Upper lobe of right lung (tissue), 1 donor: ENCODE measurements at regions not wholly inside any gene's neighbourhood (a gene's known extent, or its start where the extent isn't known, plus 50 kb on each side); places are given as distances from the start of the nearest gene placed in this dataset.

Experiments used
- ATAC-seq: fragments of 200-7000 bp; cut with Tn5 transposase; one replicate; pipeline ENCODE4 v1.9.1; 2020; ENCODE audit warnings: mild to moderate bottlenecking, moderate library complexity
- DNase-seq: peaks from one replicate; pipeline ENCODE4 v3.0.0-alpha.2; 2020
- H3K27ac ChIP-seq: fragments of 200-600 bp; one replicate; pipeline ENCODE4 v1.8.0; 2022
- H3K27me3 ChIP-seq: fragments of 200-600 bp; one replicate; pipeline ENCODE4 v1.8.0; 2022; ENCODE audit warnings: mild to moderate bottlenecking
- H3K36me3 ChIP-seq: fragments of 200-600 bp; one replicate; pipeline ENCODE4 v1.8.0; 2022
- H3K4me1 ChIP-seq: fragments of 200-600 bp; one replicate; pipeline ENCODE4 v1.8.0; 2022
- H3K4me3 ChIP-seq: fragments of 200-600 bp; one replicate; pipeline ENCODE4 v1.8.0; 2022; ENCODE audit warnings: mild to moderate bottlenecking
- H3K9me3 ChIP-seq: fragments of 200-600 bp; one replicate; pipeline ENCODE4 v1.8.0; 2022
- CTCF ChIP-seq: fragments of 200-600 bp; IDR thresholded peaks from one replicate; pipeline ENCODE4 v1.8.0; 2022; ENCODE audit warnings: antibody characterized with exemption
- intact Hi-C: fragments of 100-400 bp; cut with DNase I; formaldehyde crosslinking; loops from one replicate; pipeline ENCODE4 v1.11.0; 2022
- donor health status: DM: no; HTN: yes; CAD: no; lungs with severe emphysema.

- TF ChIP-seq CTCF, result no peak
- Histone ChIP-seq H3K27ac (no peak overlapping the region), H3K4me1 (no peaks in the 10 kb centered on the region), H3K36me3 (no peaks in the 10 kb centered on the region), H3K27me3 (no peaks in the 10 kb centered on the region), H3K4me3 (no peak overlapping the region), H3K9me3 (no peaks in the 10 kb centered on the region)
- intact Hi-C loops, result no loop called here
- ATAC-seq, result no peak
- DNase-seq, result no peak
These were observed 148.5 kb downstream of the GDAP2 start for GRCh38 chr1:117780687-117781475.

- TF ChIP-seq CTCF, result no peak
- intact Hi-C loops, result no loop called here
- Histone ChIP-seq H3K27me3 (no peaks in the 10 kb centered on the region), H3K4me1 (no peaks in the 10 kb centered on the region), H3K27ac (no peak overlapping the region), H3K9me3 (no peaks in the 10 kb centered on the region), H3K36me3 (no peaks in the 10 kb centered on the region), H3K4me3 (no peak overlapping the region)
- ATAC-seq, result no peak
- no peak for DNase-seq
These were observed 147.4 kb downstream of the GDAP2 start for GRCh38 chr1:117782056-117782455.

GRCh38 chr1:117783606-117784396, 145.6 kb downstream of the GDAP2 start:
- intact Hi-C loops, result no loop called here
- no peak overlapping the region for H3K4me3 ChIP-seq
- H3K9me3 ChIP-seq, result no peaks in the 10 kb centered on the region
- ATAC-seq, result no peak
- H3K36me3 ChIP-seq, result no peaks in the 10 kb centered on the region
- no peak for TF ChIP-seq CTCF
- H3K27ac ChIP-seq, result no peak overlapping the region
- DNase-seq, result no peak
- no peaks in the 10 kb centered on the region for H3K27me3 ChIP-seq
- no peaks in the 10 kb centered on the region for H3K4me1 ChIP-seq

GRCh38 chr1:117788014-117788413, 141.4 kb downstream of the GDAP2 start:
- Histone ChIP-seq H3K36me3 (no peaks in the 10 kb centered on the region), H3K4me3 (no peak overlapping the region), H3K27me3 (no peaks in the 10 kb centered on the region), H3K4me1 (no peaks in the 10 kb centered on the region), H3K27ac (no peak overlapping the region), H3K9me3 (no peaks in the 10 kb centered on the region)
- TF ChIP-seq CTCF, result no peak
- intact Hi-C loops, result no loop called here
- no peak for ATAC-seq
- no peak for DNase-seq

- ATAC-seq, result no peak
- no peaks in the 10 kb centered on the region for H3K36me3 ChIP-seq
- no peaks in the 10 kb centered on the region for H3K4me1 ChIP-seq
- no peak overlapping the region for H3K27ac ChIP-seq
- no peak for DNase-seq
- no peak for TF ChIP-seq CTCF
- H3K4me3 ChIP-seq, result no peak overlapping the region
- intact Hi-C loops, result no loop called here
- no peaks in the 10 kb centered on the region for H3K27me3 ChIP-seq
- H3K9me3 ChIP-seq, result no peaks in the 10 kb centered on the region
These were observed 136.0 kb downstream of the GDAP2 start for GRCh38 chr1:117793413-117793812.
